Kidney tubule cell (primary cell): ENCODE measurements at regions not wholly inside any gene's neighbourhood (a gene's known extent, or its start where the extent isn't known, plus 50 kb on each side); places are given as distances from the start of the nearest gene placed in this dataset.

Source experiments
- DNase-seq: peaks from one replicate; pipeline ENCODE4 v3.0.0-alpha.2; 2018; ENCODE audit warnings: low spot score

DNA sequence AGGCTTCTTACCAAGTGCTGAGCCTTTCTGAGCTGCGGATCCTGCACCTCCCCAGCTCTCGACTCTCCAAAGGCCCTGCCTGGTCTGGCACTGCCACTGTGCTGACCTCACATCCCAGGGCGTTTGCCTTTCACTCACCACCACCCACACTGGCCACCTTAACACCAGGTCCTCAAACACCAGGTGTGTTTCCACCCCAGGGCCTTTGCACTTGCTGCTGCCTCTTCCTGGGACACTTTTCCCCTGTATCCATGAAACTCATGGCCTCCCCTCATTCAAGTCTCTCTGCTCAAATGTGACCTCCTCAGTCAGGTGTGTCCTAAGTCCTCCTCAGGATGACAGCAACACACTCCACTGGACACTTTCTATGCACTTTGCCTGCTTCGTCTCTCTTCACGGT is 51.4 kb upstream of the ANO1 start:
- no peak for DNase-seq

DNA sequence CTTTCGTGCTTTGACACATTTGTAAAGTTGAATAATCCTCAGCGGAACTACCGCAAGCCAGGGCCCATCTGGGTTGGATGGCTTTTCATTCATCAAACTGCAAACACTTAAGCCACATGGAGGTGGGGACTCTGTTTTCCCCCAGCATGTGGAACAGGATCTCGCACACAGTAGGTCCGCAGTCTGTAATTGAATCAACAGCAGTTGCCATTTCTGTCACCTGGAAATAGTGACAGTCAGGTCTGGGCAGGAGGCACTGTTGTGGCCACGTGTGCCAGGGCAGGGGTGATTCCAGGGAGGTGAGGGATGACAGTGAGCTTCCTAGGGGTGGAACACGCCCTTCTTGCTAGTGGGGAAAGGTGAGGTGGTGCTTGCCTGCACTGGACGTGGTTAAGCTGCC is 50.7 kb upstream of the ANO1 start:
- DNase-seq = no peak

DNA sequence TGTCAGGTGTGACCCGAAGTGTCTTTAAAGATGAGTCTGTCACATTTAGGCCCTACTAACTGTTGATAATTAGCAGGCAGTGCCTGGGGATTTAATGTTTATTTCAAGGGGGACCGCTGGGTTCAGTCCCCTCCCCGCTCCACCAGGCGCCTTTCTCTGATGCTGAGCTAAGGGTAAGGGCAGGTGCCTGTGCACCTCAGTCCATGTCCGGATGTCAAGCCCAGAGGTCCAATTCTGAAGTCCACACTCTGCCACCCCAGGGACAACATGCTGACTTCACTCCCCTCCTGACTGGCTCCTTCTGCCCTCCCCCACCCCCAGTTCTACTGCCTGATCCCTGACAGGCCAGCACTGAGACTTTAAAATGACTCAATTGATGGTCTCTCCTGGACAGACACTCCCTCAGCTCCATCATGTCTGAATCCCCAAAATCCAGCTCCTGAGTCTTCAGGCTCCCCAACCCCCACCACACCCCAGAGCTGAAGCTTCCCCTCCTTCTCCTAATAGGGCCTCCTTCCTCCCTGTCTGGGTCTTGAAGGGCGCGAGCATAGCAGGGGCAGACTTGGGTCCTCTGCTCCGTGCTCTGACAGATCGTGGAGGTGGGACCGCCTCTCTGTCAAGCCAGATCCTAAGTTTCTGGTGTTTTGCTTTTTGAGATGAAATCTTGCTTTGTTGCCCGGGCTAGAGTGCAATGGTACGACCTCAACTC is 49.8 kb upstream of the ANO1 start:
- no peak for DNase-seq
